ENCODE measurements at regions not wholly inside any gene's neighbourhood (a gene's known extent, or its start where the extent isn't known, plus 50 kb on each side); places are given as distances from the start of the nearest gene placed in this dataset.
A peak's percentile ranks its signal among the peaks of the same experiment; 100 is the strongest.

DNA sequence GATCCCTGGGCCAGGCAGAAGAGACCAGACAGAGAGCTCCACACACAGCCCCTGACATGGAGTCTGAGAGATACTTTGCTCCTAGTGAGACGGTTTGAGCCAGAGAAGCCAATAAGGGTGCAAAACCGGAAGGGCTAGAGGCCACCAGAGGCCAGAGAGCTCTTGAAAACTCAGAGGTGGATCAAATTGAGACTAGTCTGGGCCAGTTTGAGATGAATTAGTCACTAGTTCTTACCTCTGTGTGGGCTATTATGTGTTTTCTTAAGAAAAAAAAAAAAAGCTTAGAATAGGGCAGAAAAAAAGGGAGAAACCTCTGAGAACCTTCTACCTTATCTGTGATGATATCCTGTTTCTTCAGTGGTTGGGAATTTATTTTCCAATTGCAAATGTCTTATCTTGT, 110.4 kb upstream of the EDNRA start:
- no peak overlapping the region for H3K4me3 ChIP-seq (ENCODE audit: low read length)
- no peak overlapping the region for H3K9ac ChIP-seq (ENCODE audit: low read length)
- H3K27me3 ChIP-seq (ENCODE audit: control insufficient read depth, insufficient read depth, low read length): no peaks in the 10 kb centered on the region
- H3K27ac ChIP-seq (ENCODE audit: low read length): no peak overlapping the region
- H3K4me1 ChIP-seq (ENCODE audit: control insufficient read depth, low read depth, low read length): no peaks in the 10 kb centered on the region
- H3K36me3 ChIP-seq (ENCODE audit: control insufficient read depth, low read depth, low read length): no peaks in the 10 kb centered on the region
- no peaks in the 10 kb centered on the region for H3K9me3 ChIP-seq (ENCODE audit: control insufficient read depth, low read depth, low read length)

- no peaks in the 10 kb centered on the region for H3K27me3 ChIP-seq (ENCODE audit: control insufficient read depth, insufficient read depth, low read length)
- no peak overlapping the region for H3K9ac ChIP-seq (ENCODE audit: low read length)
- H3K36me3 ChIP-seq (ENCODE audit: control insufficient read depth, low read depth, low read length): no peaks in the 10 kb centered on the region
- H3K9me3 ChIP-seq (ENCODE audit: control insufficient read depth, low read depth, low read length): no peaks in the 10 kb centered on the region
- no peak overlapping the region for H3K4me3 ChIP-seq (ENCODE audit: low read length)
- H3K27ac ChIP-seq (ENCODE audit: low read length): no peak overlapping the region
- H3K4me1 ChIP-seq (ENCODE audit: control insufficient read depth, low read depth, low read length): no peaks in the 10 kb centered on the region
These were observed 110.0 kb upstream of the EDNRA start for GRCh38 chr4:147370881-147371280.

DNA sequence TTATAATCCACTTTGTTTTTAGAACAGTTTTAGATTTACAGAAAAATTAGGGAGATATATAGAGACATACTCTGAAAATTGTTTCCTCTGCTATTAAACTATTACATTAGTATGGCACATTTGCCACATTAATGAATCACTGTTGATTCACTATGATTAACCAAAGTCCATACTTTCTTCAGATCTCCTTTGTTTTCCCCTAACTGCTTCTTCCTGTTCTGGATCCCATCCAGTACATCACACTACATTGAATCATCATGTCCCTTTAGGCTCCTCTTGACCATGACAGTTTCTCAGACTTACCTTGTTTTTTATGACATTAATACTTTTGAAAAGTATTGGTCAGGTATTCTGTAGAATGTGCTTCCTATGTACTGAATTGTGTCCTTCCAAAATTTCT, 109.2 kb upstream of the EDNRA start:
- no peaks in the 10 kb centered on the region for H3K9me3 ChIP-seq (ENCODE audit: control insufficient read depth, low read depth, low read length)
- no peaks in the 10 kb centered on the region for H3K36me3 ChIP-seq (ENCODE audit: control insufficient read depth, low read depth, low read length)
- H3K27me3 ChIP-seq (ENCODE audit: control insufficient read depth, insufficient read depth, low read length): no peaks in the 10 kb centered on the region
- H3K4me1 ChIP-seq (ENCODE audit: control insufficient read depth, low read depth, low read length): no peaks in the 10 kb centered on the region
- no peak overlapping the region for H3K9ac ChIP-seq (ENCODE audit: low read length)
- no peak overlapping the region for H3K27ac ChIP-seq (ENCODE audit: low read length)
- no peak overlapping the region for H3K4me3 ChIP-seq (ENCODE audit: low read length)

GRCh38 chr4:147378780-147379179, 102.1 kb upstream of the EDNRA start:
- H3K27me3 ChIP-seq (ENCODE audit: control insufficient read depth, insufficient read depth, low read length): no peaks in the 10 kb centered on the region
- no peaks in the 10 kb centered on the region for H3K9me3 ChIP-seq (ENCODE audit: control insufficient read depth, low read depth, low read length)
- H3K36me3 ChIP-seq (ENCODE audit: control insufficient read depth, low read depth, low read length): no peaks in the 10 kb centered on the region
- no peak overlapping the region for H3K4me3 ChIP-seq (ENCODE audit: low read length)
- H3K4me1 ChIP-seq (ENCODE audit: control insufficient read depth, low read depth, low read length): peaks cover 5% of the 10 kb centered on the region
- peak overlapping the region; percentile 22 for H3K9ac ChIP-seq (ENCODE audit: low read length)
- H3K27ac ChIP-seq (ENCODE audit: low read length): no peak overlapping the region

DNA sequence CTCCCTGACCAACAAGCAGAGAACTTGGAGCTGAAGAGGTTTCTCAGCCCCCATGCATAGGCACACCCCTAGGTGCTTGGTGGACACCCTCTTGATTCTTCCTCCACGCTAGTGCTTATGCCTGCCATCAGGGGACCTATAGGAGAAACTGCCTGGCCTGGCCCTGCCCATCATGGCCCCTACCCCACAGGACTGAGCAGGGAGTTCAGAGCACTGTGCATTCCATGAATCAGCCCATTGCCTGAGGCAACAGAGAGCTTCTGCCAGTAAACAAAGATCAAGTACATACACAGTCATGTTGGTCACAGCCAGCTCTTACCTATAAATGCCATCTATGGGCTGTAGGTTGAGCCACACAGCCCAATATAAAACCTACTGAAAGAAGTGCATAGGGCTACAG, 99.1 kb upstream of the EDNRA start:
- H3K9me3 ChIP-seq (ENCODE audit: control insufficient read depth, low read depth, low read length): no peaks in the 10 kb centered on the region
- H3K36me3 ChIP-seq (ENCODE audit: control insufficient read depth, low read depth, low read length): no peaks in the 10 kb centered on the region
- peaks cover 5% of the 10 kb centered on the region for H3K4me1 ChIP-seq (ENCODE audit: control insufficient read depth, low read depth, low read length)
- H3K4me3 ChIP-seq (ENCODE audit: low read length): no peak overlapping the region
- no peak overlapping the region for H3K9ac ChIP-seq (ENCODE audit: low read length)
- no peak overlapping the region for H3K27ac ChIP-seq (ENCODE audit: low read length)
- H3K27me3 ChIP-seq (ENCODE audit: control insufficient read depth, insufficient read depth, low read length): no peaks in the 10 kb centered on the region

GRCh38 chr4:147388018-147388417, 92.9 kb upstream of the EDNRA start:
- Histone ChIP-seq H3K4me3 (ENCODE audit: low read length) (no peak overlapping the region), H3K9me3 (ENCODE audit: control insufficient read depth, low read depth, low read length) (no peaks in the 10 kb centered on the region)

DNA sequence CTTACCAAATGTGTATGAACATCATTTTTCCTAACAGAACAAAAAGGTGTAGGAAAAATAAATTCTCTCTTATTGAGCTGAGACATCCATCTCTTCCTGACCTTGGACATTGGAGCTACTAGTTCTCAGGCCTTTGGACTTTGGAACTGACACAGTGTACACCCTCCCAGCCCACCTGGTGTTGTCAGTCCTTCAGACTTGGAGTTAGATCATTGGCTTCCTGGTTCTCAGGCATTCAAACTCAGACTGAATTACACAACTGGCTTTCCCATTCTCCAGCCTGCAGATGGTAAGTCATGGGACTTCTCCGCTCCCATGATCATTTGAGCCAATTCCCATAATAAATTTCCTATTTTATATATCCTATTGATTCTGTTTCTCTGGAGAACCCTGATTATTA, 84.8 kb upstream of the EDNRA start:
- H3K4me3 ChIP-seq (ENCODE audit: low read length): no peak overlapping the region
- H3K9me3 ChIP-seq (ENCODE audit: control insufficient read depth, low read depth, low read length): no peaks in the 10 kb centered on the region
- no peaks in the 10 kb centered on the region for H3K36me3 ChIP-seq (ENCODE audit: control insufficient read depth, low read depth, low read length)
- no peak overlapping the region for H3K27ac ChIP-seq (ENCODE audit: low read length)
- H3K27me3 ChIP-seq (ENCODE audit: control insufficient read depth, insufficient read depth, low read length): no peaks in the 10 kb centered on the region
- H3K4me1 ChIP-seq (ENCODE audit: control insufficient read depth, low read depth, low read length): no peaks in the 10 kb centered on the region
- no peak overlapping the region for H3K9ac ChIP-seq (ENCODE audit: low read length)

More at GRCh38 chr4:147388018-147388417, 92.9 kb upstream of the EDNRA start:
- H3K4me1 ChIP-seq (ENCODE audit: control insufficient read depth, low read depth, low read length): no peaks in the 10 kb centered on the region
- no peak overlapping the region for H3K9ac ChIP-seq (ENCODE audit: low read length)
- H3K27me3 ChIP-seq (ENCODE audit: control insufficient read depth, insufficient read depth, low read length): no peaks in the 10 kb centered on the region
- H3K36me3 ChIP-seq (ENCODE audit: control insufficient read depth, low read depth, low read length): no peaks in the 10 kb centered on the region
- H3K27ac ChIP-seq (ENCODE audit: low read length): no peak overlapping the region

- Histone ChIP-seq H3K4me1 (ENCODE audit: control insufficient read depth, low read depth, low read length) (no peaks in the 10 kb centered on the region), H3K36me3 (ENCODE audit: control insufficient read depth, low read depth, low read length) (no peaks in the 10 kb centered on the region)
These were observed 82.3 kb upstream of the EDNRA start for GRCh38 chr4:147398556-147398955.

GRCh38 chr4:147400721-147401120, 80.2 kb upstream of the EDNRA start:
- Histone ChIP-seq H3K27ac (ENCODE audit: low read length) (no peak overlapping the region), H3K9me3 (ENCODE audit: control insufficient read depth, low read depth, low read length) (no peaks in the 10 kb centered on the region)

More at GRCh38 chr4:147398556-147398955, 82.3 kb upstream of the EDNRA start:
- Histone ChIP-seq H3K9ac (ENCODE audit: low read length) (no peak overlapping the region), H3K4me3 (ENCODE audit: low read length) (no peak overlapping the region), H3K9me3 (ENCODE audit: control insufficient read depth, low read depth, low read length) (no peaks in the 10 kb centered on the region), H3K27ac (ENCODE audit: low read length) (no peak overlapping the region), H3K27me3 (ENCODE audit: control insufficient read depth, insufficient read depth, low read length) (no peaks in the 10 kb centered on the region)

GRCh38 chr4:147401221-147401620, 79.7 kb upstream of the EDNRA start:
- Histone ChIP-seq H3K27me3 (ENCODE audit: control insufficient read depth, insufficient read depth, low read length) (no peaks in the 10 kb centered on the region), H3K4me1 (ENCODE audit: control insufficient read depth, low read depth, low read length) (no peaks in the 10 kb centered on the region), H3K4me3 (ENCODE audit: low read length) (no peak overlapping the region), H3K9me3 (ENCODE audit: control insufficient read depth, low read depth, low read length) (no peaks in the 10 kb centered on the region), H3K27ac (ENCODE audit: low read length) (no peak overlapping the region), H3K36me3 (ENCODE audit: control insufficient read depth, low read depth, low read length) (no peaks in the 10 kb centered on the region), H3K9ac (ENCODE audit: low read length) (no peak overlapping the region)

More at GRCh38 chr4:147400721-147401120, 80.2 kb upstream of the EDNRA start:
- no peaks in the 10 kb centered on the region for H3K36me3 ChIP-seq (ENCODE audit: control insufficient read depth, low read depth, low read length)
- H3K4me3 ChIP-seq (ENCODE audit: low read length): no peak overlapping the region
- no peaks in the 10 kb centered on the region for H3K27me3 ChIP-seq (ENCODE audit: control insufficient read depth, insufficient read depth, low read length)
- H3K9ac ChIP-seq (ENCODE audit: low read length): no peak overlapping the region
- H3K4me1 ChIP-seq (ENCODE audit: control insufficient read depth, low read depth, low read length): no peaks in the 10 kb centered on the region

- no peak overlapping the region for H3K9ac ChIP-seq (ENCODE audit: low read length)
- no peaks in the 10 kb centered on the region for H3K9me3 ChIP-seq (ENCODE audit: control insufficient read depth, low read depth, low read length)
- H3K27ac ChIP-seq (ENCODE audit: low read length): no peak overlapping the region
- H3K36me3 ChIP-seq (ENCODE audit: control insufficient read depth, low read depth, low read length): no peaks in the 10 kb centered on the region
- H3K27me3 ChIP-seq (ENCODE audit: control insufficient read depth, insufficient read depth, low read length): no peaks in the 10 kb centered on the region
- no peaks in the 10 kb centered on the region for H3K4me1 ChIP-seq (ENCODE audit: control insufficient read depth, low read depth, low read length)
- no peak overlapping the region for H3K4me3 ChIP-seq (ENCODE audit: low read length)
These were observed 73.4 kb upstream of the EDNRA start for GRCh38 chr4:147407261-147408045.

DNA sequence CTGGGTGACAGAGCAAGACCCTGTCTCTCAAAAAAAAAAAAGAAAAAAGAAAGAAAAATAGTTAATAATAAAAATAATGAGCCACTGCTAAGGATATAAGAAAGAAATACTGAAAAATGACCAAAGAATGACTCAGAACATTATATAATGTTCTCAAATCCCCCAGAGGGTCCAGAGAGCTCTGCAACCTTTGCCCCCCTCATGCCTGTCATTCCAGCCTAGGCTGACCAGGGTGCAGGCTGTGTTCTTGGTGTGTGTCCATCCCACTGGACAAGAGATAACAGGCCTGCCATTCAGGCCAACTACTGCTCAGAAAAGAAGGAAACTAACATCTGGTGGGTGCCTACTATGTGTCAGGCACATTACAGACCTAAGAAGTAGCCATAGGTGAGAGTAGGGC, 72.7 kb upstream of the EDNRA start:
- Histone ChIP-seq H3K27ac (ENCODE audit: low read length) (no peak overlapping the region), H3K9me3 (ENCODE audit: control insufficient read depth, low read depth, low read length) (no peaks in the 10 kb centered on the region), H3K9ac (ENCODE audit: low read length) (no peak overlapping the region), H3K4me3 (ENCODE audit: low read length) (no peak overlapping the region), H3K4me1 (ENCODE audit: control insufficient read depth, low read depth, low read length) (no peaks in the 10 kb centered on the region), H3K27me3 (ENCODE audit: control insufficient read depth, insufficient read depth, low read length) (no peaks in the 10 kb centered on the region), H3K36me3 (ENCODE audit: control insufficient read depth, low read depth, low read length) (no peaks in the 10 kb centered on the region)
